Erythroblast (primary cell): ENCODE measurements at regions not wholly inside any gene's neighbourhood (a gene's known extent, or its start where the extent isn't known, plus 50 kb on each side); places are given as distances from the start of the nearest gene placed in this dataset.

ENCODE experiments used
- GATA1 ChIP-seq: IDR thresholded peaks from 2 replicates; pipeline ENCODE4 v1.6.1; 2011; ENCODE audit warnings: low read depth, mild to moderate bottlenecking, control low read depth, low read length, moderate library complexity
- POLR2A ChIP-seq: IDR thresholded peaks from 2 replicates; pipeline ENCODE4 v1.6.1; 2011; ENCODE audit warnings: mild to moderate bottlenecking, low read length

GRCh38 chr10:83612746-83613145 is 526.6 kb upstream of the GHITM start:
- TF ChIP-seq POLR2A (no peak), GATA1 (no peak)
